Stimulated activated CD8-positive, alpha-beta memory T cell treated with anti-CD3 and anti-CD28 coated beads, Interleukin-4, amount 100 ng/mL, for 4 hours (primary cell): ENCODE measurements at regions not wholly inside any gene's neighbourhood (a gene's known extent, or its start where the extent isn't known, plus 50 kb on each side); places are given as distances from the start of the nearest gene placed in this dataset.

Experiments used
- DNase-seq, 2 donors: peaks; one replicate each; pipeline ENCODE4 v3.0.0-alpha.2; 2020; ENCODE audit warnings: low read depth in 2 of 2, low spot score in 1 of 2

DNA sequence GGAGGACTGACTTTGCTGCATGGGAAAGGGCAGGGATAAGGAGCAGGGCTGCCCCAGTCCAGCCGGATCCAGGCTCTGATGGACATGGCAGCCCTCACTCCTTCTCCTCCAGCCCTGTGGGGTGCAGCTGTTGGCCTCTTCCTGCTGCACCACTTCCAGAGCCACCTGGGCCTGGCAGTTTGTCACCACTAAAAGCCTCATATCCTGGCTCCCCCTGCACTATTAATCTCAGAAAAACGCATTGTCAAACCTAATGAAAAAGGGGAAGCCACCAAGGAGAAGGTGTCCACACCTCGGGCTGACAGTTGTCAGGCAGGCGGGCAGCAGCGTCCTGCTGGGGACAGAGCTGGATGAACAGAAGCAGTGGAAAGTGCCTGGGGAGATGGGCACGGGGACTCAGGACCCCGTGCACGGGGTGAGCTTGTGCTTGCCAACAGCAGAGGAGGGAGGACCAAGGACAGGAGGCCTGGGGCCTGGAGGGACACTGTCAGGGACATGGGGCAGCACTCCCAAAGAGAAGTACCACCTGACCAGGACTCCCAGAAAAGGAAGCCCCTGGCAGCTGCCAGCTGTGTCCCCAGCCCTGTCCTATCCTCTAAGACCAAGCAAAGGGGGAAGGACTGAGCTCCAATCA is 151.1 kb upstream of the TSHZ3 start:
- DNase-seq, result no peak

DNA sequence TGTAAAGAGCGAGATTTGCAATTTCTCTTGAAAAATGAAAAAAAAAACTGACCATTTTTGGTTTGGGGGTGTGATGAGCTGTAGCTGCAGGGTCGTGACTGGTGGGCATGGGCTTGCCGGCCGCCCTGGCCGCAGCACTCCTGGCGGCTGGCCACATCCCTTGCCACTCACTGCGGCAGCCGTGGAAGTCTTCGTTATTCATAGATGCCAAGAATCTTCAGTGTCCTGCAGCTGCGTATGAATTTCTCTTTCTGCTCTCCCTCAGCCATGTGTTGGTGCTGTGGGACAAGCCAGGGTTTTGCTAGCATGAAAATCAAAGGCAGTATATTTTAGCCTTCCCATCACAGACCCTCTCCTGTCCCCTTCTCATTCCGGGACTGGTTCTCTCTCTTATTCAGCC is 151.7 kb upstream of the TSHZ3 start:
- DNase-seq, result no peak

DNA sequence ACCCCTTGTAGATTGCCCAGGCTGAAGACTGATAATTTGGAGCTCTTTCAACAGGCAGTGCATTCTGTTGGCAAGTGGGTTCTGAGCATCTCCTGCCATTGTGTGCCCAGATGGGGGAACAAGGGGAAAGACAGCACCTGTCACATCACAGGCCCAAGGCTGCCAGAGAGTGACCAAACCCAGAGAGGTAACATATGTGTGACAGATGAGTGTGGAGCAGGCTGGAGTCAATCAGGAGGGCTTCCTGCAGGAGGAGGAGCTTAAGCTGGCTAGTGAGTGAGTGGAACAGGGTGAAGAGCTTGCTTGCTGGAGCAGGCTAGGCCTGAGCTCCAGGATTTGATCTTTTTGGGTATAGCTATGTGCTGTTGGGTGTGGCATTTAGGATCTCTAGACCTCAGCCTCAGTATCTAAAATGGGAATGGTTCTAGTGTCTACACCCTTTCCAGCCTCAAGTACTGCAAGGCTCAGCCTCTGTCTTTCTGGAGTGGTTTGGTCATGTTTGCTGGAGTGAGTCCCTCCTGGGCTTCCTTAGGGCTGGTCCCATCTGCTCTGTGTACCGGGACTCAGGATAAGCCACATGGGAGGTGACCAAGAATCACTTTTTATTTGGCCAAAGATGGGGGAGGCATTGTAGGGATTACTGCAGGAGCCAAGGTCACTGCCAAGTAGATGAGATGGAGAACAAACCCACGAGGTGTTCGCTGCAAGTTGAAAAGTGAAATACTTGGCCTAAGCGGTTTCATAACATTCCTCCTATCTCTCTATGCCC is 152.4 kb upstream of the TSHZ3 start:
- no peak for DNase-seq

DNA sequence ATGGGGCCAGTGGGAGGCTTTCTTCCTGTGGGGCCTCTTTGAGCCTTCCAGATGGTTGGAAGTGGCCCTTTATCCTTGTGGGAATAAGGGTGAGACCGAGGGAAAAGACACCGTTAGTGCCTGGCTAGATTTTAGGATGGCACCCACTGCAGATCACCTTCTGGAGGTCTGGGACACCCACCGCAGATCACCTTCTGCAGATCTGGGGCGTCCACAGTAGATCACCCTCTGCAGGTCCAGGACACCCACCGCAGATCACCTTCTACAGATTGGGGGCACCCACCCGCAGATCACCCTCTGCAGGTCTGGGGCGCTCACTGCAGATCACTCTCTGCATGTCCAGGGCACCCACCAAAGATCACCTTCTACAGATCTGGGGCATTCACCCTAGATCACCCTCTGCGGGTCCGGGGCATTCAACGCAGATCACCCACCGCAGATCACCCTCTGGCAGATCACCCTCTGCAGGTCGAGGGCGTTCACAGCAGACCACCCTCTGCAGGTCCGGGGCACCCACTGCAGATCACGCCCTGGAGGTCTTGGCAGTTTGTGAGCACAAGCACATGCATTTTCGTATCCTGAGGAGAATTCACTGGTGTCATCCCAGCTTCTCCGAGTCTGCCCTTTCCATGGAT is 153.4 kb upstream of the TSHZ3 start:
- DNase-seq, result no peak

DNA sequence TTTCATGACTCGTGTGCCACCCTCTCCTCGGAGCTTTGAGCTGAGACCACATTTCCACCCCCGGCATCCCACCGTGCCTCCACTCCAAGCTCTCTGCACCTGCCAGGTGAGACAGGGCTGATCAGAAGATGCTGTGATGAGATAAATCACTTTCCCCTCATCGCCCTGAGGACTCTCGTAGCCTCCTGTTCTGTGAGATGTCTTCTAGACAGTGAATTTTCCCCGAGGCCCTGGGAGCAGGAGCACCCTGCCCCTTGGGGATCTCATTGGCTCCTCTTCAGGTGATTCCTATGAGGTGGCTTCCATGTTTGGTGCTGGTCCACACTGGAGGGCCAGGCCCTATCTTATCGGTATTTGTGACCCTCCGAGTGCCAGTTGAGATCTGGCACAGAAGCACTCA is 154.0 kb upstream of the TSHZ3 start:
- no peak for DNase-seq

DNA sequence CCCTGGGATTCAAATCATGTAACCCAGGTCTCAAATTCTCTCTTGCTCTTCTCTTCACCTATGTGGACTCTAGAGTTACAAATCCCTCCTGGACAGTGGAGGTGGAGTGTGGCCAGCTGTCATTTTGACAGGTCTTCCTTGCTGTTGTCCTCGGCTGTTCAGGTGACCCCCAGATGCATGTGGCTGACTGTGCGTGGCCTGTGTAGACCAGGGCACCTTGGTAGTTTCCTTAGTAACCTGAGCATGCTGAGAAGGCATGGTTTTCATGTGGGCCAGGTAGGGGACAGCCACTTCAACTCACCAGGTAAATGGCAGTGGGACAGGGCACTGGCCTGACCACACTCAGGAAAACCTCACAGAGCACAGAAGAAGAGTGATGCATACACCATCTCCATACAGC is 155.0 kb upstream of the TSHZ3 start:
- DNase-seq, result no peak

DNA sequence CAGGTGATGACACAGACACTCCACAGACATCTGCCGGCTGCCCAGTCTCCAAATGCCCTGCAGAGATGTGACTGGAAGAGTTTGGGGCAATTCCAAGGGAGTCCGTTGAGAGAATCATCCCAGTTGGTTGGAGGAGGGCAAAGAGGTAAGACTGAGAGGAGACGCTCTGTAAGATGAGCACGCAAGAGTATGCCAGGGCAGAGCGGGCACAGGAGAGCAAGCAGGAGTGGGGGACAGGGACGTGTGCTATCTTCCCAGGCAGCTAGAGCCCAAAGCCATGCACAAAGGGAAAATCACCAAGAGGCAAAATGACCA is 156.3 kb upstream of the TSHZ3 start:
- no peak for DNase-seq

DNA sequence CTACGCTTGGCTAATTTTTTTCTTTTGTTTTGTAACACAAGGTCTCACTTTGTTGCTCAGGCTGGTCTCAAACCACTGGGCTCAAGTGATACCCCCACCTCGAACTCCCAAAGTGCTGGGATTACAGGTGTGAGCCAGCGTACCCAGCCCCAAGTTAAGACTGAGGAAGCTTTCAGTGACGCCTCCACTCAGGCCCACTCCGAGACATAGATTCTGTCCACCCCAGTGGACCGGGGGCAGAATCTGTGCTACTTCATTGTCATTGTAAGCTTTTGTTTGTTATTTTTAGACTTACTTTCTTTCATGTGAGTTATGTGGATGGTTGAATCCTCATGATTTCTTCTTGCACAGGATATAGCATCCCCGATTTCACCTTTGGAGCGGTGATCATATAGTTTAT is 156.9 kb upstream of the TSHZ3 start:
- DNase-seq, result no peak

DNA sequence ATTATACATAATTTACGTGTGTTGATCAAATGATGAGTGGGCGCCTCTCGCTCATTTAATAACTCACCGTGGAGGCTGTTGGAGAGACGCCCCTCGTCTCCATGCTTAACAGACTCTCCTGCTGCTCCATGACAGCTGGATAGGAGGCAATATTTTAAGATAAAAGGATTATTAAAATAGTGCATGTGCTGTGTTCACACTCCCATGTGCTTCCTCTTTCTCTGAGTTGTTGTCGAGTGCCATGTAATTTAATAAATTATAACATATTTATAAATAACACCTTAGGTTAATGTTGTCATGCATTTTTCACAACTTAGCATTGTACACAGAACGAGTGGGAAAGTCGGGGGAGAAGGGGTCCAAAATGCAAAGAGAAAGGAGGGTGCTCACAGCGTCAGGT is 161.4 kb upstream of the TSHZ3 start:
- DNase-seq, result no peak

DNA sequence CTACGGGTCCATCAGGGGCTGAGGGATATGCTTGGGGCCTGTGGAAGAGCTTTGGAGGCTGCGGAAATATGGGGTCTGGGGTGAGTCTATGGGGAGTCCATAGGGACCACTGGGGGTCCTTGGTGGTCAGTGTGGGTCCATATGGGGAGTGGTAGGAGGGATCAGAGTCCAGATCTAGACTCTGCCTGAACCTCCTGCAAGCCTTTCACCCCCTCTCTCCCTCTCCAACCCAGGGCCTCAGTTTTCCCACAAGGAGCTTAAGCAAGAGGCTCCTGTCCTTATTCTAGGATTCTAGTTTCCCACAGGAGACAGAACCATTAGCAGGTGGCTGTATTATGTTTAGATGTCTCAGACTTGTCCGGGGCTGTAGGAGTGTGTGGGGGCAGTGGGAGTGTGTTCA is 161.9 kb upstream of the TSHZ3 start:
- DNase-seq, result no peak

DNA sequence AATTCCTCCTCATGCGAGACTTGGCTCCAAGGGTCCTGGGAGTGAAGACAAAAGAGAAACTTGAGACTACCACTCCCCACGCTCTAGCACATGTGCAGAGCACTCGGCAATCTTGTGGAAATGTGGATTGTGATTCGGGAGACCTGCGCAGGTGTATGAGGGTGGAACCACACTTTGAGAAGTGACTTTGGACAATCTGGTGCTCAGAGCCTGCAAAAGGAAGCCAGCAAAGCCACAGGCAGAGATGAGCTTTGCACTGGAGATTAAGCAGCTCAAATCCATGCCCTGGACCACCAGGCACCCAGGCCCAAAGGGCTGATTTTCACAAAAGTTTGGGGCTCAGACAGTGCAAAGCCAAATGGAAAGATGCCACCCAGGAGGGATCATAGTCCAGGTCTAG is 162.5 kb upstream of the TSHZ3 start:
- no peak for DNase-seq

DNA sequence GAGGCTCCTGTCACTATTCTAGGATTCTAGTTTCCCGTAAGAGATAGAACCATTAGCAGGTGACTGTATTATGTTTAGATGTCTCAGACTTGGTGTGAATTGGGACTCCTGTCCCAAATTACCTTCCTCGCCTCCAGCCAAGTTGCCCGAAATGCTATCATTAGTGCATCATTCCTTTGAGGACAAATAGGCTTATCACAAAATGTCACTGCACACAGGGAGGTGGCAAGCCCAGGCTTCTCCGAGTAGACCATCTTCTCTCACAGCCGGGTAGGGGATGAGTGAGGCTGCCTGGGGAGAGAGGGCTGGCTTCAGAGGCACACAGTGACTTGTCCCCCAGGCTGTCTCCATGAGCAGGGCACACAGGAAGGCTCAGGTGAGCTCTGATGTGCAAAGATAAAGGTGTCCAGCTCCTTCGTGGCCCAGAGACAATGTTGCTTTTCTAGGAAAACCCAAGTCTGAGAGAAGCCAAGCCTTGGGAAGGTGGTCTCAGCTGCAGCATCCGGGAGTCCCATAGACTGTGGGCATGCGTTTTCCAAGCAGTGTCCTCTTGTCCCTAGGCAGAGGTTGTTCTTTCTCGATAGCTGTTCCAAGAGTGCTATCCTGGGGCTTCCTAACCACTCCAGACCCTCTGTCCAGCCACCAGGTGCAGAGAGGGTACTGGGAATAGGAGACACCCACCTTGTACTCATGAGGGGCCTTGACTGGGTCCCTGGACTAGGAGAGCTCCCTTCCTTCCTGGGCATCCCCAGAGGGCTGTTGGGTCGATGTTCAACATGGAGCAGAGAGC is 163.1 kb upstream of the TSHZ3 start:
- no peak for DNase-seq

DNA sequence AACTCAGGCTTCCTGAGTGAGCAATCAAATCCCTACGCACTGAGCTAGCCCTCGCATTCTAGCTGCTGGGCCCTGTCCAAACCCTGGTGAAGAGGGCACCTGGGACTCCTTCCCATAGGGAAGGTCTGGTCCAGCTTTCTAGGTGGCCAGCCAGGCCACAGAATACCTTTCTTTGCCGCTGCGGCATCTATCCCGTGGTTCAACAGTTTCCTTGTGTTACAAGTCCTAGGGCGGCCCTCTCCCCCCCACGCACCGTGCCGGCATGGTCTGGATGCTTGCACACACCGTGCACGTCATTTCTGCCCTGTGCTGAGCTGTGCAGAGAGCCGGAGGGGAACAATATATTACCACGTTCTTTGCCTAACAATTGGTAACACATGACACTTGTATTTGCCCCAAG is 164.6 kb upstream of the TSHZ3 start:
- DNase-seq, result no peak

DNA sequence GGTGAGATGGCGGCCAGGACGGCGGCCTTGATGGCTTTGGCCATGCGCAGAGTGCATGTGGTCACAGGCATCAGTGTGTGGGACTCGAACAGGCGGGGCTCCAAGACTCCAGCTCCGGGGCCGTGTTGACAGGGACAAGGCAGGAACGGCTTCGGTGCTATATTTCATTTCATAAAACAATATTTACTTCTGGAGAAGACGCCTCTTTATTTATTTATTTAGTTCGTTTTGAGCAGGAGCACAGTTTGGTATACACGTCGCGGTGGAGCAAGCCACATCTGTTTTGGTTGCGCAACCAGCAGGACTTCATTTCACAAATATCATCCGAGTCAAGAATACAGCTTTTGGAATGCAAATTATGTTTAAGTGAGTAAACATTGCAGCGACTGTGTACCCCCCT is 166.7 kb upstream of the TSHZ3 start:
- DNase-seq, result no peak

DNA sequence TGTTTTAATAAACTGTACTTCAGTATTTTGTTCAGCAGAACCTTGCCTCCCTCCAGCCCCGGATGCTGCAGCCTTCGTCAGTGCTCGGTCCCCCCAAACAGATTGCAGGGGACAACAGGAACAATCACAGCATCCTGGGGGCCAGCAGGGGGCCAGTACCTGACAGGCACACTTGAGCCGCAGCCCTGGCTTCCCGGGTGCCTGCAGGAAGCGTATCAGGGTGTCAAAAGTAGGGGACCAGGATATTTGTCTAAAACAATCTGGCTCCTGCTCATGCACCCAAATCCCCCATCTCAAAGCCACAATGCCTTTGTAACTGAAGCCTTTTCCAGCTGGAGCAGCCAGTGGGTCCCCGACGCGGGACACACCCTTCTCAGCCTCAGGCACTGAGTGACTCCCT is 167.5 kb upstream of the TSHZ3 start:
- DNase-seq, result no peak

DNA sequence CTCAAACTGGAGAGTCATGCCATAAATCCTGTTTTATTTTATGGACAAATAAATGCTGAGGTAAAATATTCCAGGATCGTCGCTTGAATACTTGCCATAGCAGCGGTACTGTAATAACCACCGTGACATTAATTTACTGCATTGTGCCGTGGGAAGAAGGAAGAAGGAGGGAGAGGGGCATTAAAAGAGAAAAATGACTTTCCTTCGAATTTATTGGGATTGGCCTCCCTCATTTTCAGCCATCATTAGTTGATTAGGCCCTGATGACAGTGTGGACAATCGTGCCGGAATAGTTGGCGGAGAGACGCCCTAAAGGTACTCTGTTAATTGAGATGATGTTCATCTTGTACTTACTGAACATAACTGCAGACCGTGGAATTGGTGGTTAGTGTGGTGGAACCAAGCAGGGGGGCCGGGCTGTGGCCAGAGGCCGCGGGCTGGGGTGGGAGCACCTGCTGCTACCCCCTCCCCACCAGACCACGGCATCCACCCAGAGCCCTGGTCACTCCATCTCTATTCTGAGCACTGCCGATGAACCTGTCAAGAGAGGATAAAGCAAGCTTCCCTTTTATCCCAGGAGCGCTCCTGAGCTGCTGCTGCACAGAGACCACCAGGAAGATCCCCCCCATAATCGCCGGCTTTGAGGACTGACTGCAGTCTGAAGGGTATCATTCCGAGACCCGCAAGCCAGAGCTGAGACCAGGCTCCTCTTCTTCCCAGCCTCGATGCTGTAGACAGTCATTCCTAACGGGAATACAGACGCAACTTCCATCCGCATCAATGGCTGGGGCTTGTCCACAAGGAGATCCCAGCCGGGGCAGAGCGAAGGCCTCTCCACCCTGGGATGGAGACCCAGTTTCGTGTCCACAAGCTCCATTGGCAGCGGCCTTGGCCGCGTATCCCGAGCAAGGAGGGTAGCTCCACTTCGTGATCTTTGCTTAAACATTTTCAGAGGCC is 168.3 kb upstream of the TSHZ3 start:
- DNase-seq, result no peak

DNA sequence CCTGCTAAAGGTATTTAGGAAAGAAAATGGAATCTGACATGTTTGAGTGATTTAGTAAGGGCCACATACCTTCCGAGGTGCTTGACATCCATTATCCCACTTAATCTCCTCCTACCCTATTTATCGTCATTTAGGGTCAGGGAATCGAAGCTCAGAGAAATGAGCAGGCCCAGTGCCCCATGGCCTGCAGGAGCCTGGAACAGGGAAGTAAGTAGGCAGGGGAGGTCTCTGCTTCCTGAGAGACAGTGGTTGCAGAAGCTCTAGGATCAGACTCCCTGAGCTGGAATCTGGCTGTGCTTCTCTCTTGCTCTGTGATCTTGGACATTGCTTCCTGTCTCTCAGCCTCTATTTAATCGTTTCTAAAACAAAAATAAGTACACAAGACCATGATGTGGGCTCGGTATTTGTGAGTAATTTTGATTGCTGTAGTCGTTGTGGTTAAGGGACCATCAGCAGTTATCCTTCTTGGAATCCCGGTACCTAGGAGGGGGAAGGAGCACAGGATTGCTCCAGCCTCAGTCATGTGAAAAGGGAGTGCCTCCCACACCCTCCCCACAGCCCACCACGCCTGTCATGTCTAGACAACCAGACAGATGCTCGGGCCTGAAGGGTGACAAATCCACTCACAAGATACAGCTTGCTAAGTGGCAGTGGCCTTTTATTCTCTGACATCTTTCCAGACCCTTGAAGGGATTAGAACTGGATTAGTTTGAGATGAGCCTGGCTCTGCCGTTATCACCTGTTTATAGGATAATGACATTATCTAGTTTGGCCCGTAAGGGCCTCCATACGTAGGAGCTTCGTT is 169.2 kb upstream of the TSHZ3 start:
- DNase-seq, result no peak

DNA sequence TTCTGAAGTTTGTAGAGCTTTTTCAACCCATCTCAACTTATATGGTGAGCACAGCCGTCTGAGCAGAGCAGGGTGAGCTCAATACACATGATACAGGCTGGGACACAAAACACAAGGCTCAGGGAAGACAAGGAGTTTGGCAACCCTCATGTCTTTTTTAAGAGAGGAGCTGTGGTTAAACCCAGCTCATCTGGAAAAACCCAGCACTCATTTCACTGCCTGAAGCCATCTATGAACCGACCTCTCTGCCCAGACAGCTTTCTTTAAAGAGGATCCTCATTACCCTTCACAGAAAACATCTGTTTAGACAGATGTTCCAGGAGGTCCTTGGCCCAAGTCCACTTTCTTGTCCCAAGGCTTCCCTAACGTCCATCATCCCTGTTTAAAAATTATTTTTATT is 170.0 kb upstream of the TSHZ3 start:
- no peak for DNase-seq

DNA sequence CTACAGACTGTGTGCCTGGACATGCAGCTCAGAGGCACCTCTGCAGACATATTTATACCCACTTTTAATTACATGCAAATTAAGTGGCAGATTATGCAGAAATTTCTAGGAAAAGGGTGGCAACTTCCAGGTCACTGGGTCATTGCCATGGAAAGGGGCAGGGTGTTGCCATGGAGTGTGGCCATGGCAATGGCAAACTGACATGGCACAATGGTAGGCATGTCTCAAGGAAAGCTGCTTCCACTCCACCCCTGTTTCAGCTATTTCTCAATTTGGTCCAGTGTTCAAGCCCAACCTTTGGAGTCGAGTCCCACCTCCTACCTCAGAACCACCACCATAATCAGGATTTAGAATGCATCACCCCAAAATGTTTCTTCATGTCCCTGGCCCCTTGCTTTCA is 170.7 kb upstream of the TSHZ3 start:
- no peak for DNase-seq

DNA sequence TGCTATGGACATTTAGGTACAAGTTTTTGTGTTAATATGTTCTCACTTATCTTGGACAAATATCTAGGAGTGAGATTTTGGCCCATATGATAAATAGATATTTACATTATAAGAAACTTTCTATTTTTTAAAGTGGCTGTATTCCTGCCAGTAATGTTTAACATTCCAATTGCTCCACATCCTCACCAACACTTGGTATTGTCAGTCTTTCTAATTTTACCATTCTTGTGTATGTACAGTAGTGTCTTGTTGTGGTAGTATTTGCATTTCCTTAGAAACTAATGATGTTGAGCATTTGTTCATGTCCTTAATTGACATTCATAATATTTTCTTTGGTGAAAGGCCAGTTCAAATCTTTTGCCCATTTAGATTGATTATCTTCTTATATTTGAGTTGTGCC is 171.4 kb upstream of the TSHZ3 start:
- DNase-seq, result no peak
